Caco-2 (cell line): ENCODE measurements at regions not wholly inside any gene's neighbourhood (a gene's known extent, or its start where the extent isn't known, plus 50 kb on each side); places are given as distances from the start of the nearest gene placed in this dataset.

Experiments used
- BruUV-seq: library from RNA; stranded (reverse); fragments of 400-500 nt; replicated peaks from 2 replicates; lab custom pipeline; 2021; lab: Mats Ljungman, UMichigan
- CTCF ChIA-PET: fragments of 300-600 bp; sonication (Branson Sonifier 250); formaldehyde crosslinking; loops from one replicate; lab custom pipeline; 2022; ENCODE audit warnings: antibody characterized with exemption; lab: Charles Lee
- POLR2A ChIA-PET: fragments of 300-600 bp; sonication (Branson Sonifier 250); formaldehyde crosslinking; loops from one replicate; lab custom pipeline; 2022; ENCODE audit warnings: antibody characterized with exemption; lab: Charles Lee
- DNase-seq, 2 experiments: peaks; one replicate each; pipeline versions ENCODE4 v3.0.0 to v3.0.0-alpha.2; 2020 to 2022
- H3K27me3 ChIP-seq: replicated peaks from 2 replicates; pipeline ENCODE4 v1.6.0; 2011; ENCODE audit warnings: low read length; ENCODE audit not compliant: control insufficient read depth, insufficient read depth
- H3K36me3 ChIP-seq: 2 replicates; pipeline ENCODE4 v1.5.1; 2011; ENCODE audit warnings: low read length; ENCODE audit not compliant: control insufficient read depth, insufficient read depth
- H3K4me1 ChIP-seq: fragments of 250-450 bp; sonication (Bioruptor Pico); 2 replicates; pipeline ENCODE4 v1.5.1; 2020; ENCODE audit warnings: mild to moderate bottlenecking
- H3K4me3 ChIP-seq: 2 replicates; pipeline ENCODE4 v1.5.1; 2011; ENCODE audit warnings: low read depth, mild to moderate bottlenecking, control low read depth, low read length
- H3K9me3 ChIP-seq: fragments of 250-450 bp; sonication (Bioruptor Pico); 2 replicates; pipeline ENCODE4 v1.5.1; 2020; ENCODE audit warnings: mild to moderate bottlenecking, moderate library complexity
- H3K27ac Mint-ChIP-seq: one replicate; pipeline ENCODE4 v1.8.0; 2022; ENCODE audit warnings: mixed read lengths; ENCODE audit not compliant: unreplicated experiment
- H3K27me3 Mint-ChIP-seq: one replicate; pipeline ENCODE4 v1.8.0; 2022; ENCODE audit warnings: mixed read lengths; ENCODE audit not compliant: insufficient read depth, unreplicated experiment
- H3K36me3 Mint-ChIP-seq: one replicate; pipeline ENCODE4 v1.8.0; 2022; ENCODE audit warnings: mild to moderate bottlenecking, mixed read lengths; ENCODE audit not compliant: insufficient read depth, unreplicated experiment
- H3K4me1 Mint-ChIP-seq: one replicate; pipeline ENCODE4 v1.8.0; 2022; ENCODE audit warnings: low read depth, mixed read lengths; ENCODE audit not compliant: unreplicated experiment
- H3K4me3 Mint-ChIP-seq: one replicate; pipeline ENCODE4 v1.8.0; 2022; ENCODE audit warnings: mild to moderate bottlenecking, moderate library complexity, mixed read lengths; ENCODE audit not compliant: unreplicated experiment
- H3K9me3 Mint-ChIP-seq: one replicate; pipeline ENCODE4 v1.8.0; 2022; ENCODE audit warnings: mixed read lengths; ENCODE audit not compliant: unreplicated experiment
- CTCF ChIP-seq, 2 experiments: fragments of 200-600 bp in 1 of 2; IDR thresholded peaks; 1 replicate in 1 of 2; 2 replicates in 1 of 2; pipeline versions ENCODE4 v1.5.1 to v1.8.0; 2011 to 2022; ENCODE audit warnings: antibody characterized with exemption in 1 of 2, control low read depth in 1 of 2, inconsistent platforms in 1 of 2, low read depth in 1 of 2, low read length in 1 of 2, mild to moderate bottlenecking in 1 of 2, moderate library complexity in 1 of 2; ENCODE audit not compliant: insufficient read depth in 1 of 2, severe bottlenecking in 1 of 2, unreplicated experiment in 1 of 2
- intact Hi-C: fragments of 100-400 bp; cut with micrococcal nuclease; formaldehyde crosslinking; loops from one replicate; pipeline ENCODE4 v1.10.0; 2022; ENCODE audit not compliant: unreplicated experiment

DNA sequence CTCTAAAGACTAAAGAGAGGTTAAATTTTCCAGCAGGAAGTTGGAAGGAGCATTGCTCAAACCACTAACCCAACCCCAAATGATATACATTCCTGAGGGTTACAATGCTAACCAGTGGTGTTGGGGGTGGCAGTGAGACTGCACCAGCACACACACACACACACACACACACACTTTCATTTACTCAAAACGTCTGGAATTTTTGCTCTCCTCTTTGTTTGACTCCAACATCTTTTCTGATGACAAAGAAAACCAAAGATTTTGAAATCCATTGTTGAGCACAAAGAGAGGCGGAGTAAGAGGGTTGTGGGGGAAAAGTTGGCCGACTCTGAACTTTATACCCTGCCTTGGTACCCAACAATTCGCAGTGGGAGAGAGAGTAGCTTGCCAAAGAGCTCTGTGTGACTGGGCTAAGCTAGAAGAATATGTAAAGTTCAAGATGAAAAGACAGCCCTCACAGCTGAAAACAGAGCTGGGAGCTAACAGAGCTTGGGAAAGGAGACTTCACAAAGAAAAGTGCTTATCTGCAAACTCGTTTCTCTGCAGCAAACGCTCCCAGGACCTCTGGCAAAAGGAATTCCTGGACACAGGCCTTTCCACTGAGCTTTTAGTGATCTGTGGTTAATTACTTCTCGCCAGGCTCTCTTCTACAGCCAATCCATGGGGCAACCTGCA lies 426.0 kb upstream of the CDH11 start:
- POLR2A ChIA-PET: no interaction called here
- H3K27me3 ChIP-seq: no peaks in the 10 kb centered on the region
- H3K9me3 ChIP-seq: peaks cover 3% of the 10 kb centered on the region; the same call in 1 of the 2 replicates
- Mint-ChIP-seq H3K4me3 (no peak overlapping the region), H3K9me3 (peaks cover 16% of the 10 kb centered on the region), H3K36me3 (no peaks in the 10 kb centered on the region), H3K4me1 (no peaks in the 10 kb centered on the region), H3K27me3 (no peaks in the 10 kb centered on the region), H3K27ac (no peak overlapping the region)
- H3K36me3 ChIP-seq: no peaks in the 10 kb centered on the region
- CTCF ChIA-PET: no interaction called here
- no peak for DNase-seq
- intact Hi-C loops: no loop called here
- H3K4me1 ChIP-seq: no peaks in the 10 kb centered on the region
- no peak for TF ChIP-seq CTCF (IDR thresholded peaks at IDR 0.05; ENCODE audit: insufficient read depth in 1 of 2, low read depth in 1 of 2, low read length in 1 of 2, severe bottlenecking in 1 of 2, unreplicated experiment in 1 of 2)
- no TSS peak for BruUV-seq
- H3K4me3 ChIP-seq: no peak overlapping the region

- TF ChIP-seq CTCF (IDR thresholded peaks at IDR 0.05; ENCODE audit: insufficient read depth in 1 of 2, low read depth in 1 of 2, low read length in 1 of 2, severe bottlenecking in 1 of 2, unreplicated experiment in 1 of 2): no peak
- H3K27me3 Mint-ChIP-seq: no peaks in the 10 kb centered on the region
- no TSS peak for BruUV-seq
- Histone ChIP-seq H3K36me3 (no peaks in the 10 kb centered on the region), H3K4me1 (no peaks in the 10 kb centered on the region), H3K4me3 (no peak overlapping the region), H3K27me3 (no peaks in the 10 kb centered on the region), H3K9me3 (peaks cover 3% of the 10 kb centered on the region; the same call in 1 of the 2 replicates)
- no peak overlapping the region for H3K4me3 Mint-ChIP-seq
- CTCF ChIA-PET: no interaction called here
- intact Hi-C loops: no loop called here
- no peak overlapping the region for H3K27ac Mint-ChIP-seq
- DNase-seq: no peak
- no peaks in the 10 kb centered on the region for H3K4me1 Mint-ChIP-seq
- POLR2A ChIA-PET: no interaction called here
- H3K9me3 Mint-ChIP-seq: peaks cover 11% of the 10 kb centered on the region
- H3K36me3 Mint-ChIP-seq: no peaks in the 10 kb centered on the region
Observed at GRCh38 chr16:65546353-65546791, 424.5 kb upstream of the CDH11 start.

GRCh38 chr16:65545413-65545956 lies 423.6 kb upstream of the CDH11 start:
- Histone ChIP-seq H3K27me3 (no peaks in the 10 kb centered on the region), H3K4me3 (no peak overlapping the region), H3K36me3 (no peaks in the 10 kb centered on the region), H3K9me3 (peaks cover under 1% of the 10 kb centered on the region; the same call in 1 of the 2 replicates), H3K4me1 (no peaks in the 10 kb centered on the region)
- peaks cover 7% of the 10 kb centered on the region for H3K9me3 Mint-ChIP-seq
- POLR2A ChIA-PET: no interaction called here
- H3K4me3 Mint-ChIP-seq: no peak overlapping the region
- CTCF ChIA-PET: interaction anchor here (0.6 kb wide), 1 partner anchor 25 kb away, joined by 3 read pairs; no protein-coding TSS in a partner anchor
- no peaks in the 10 kb centered on the region for H3K27me3 Mint-ChIP-seq
- no peaks in the 10 kb centered on the region for H3K4me1 Mint-ChIP-seq
- intact Hi-C loops: no loop called here
- DNase-seq: no peak
- no peak for TF ChIP-seq CTCF (IDR thresholded peaks at IDR 0.05; ENCODE audit: insufficient read depth in 1 of 2, low read depth in 1 of 2, low read length in 1 of 2, severe bottlenecking in 1 of 2, unreplicated experiment in 1 of 2)
- no TSS peak for BruUV-seq
- H3K27ac Mint-ChIP-seq: no peak overlapping the region
- H3K36me3 Mint-ChIP-seq: no peaks in the 10 kb centered on the region
